GM23248 (cell line): ENCODE measurements at regions not wholly inside any gene's neighbourhood (a gene's known extent, or its start where the extent isn't known, plus 50 kb on each side); places are given as distances from the start of the nearest gene placed in this dataset.

Source experiments
- EZH2 ChIP-seq: fragments of 200-600 bp; sonication (generic); IDR thresholded peaks from 2 replicates; pipeline ENCODE4 v1.6.1; 2018; ENCODE audit warnings: antibody characterized with exemption, mild to moderate bottlenecking; ENCODE audit not compliant: insufficient read depth, poor library complexity, severe bottlenecking
- EZH2phosphoT487 ChIP-seq: fragments of 200-600 bp; sonication (generic); IDR thresholded peaks from 2 replicates; pipeline ENCODE4 v1.6.1; 2018; ENCODE audit warnings: antibody characterized with exemption, moderate library complexity, mild to moderate bottlenecking, low read depth; ENCODE audit not compliant: insufficient read depth

GRCh38 chr11:96459751-96460150 is 69.9 kb downstream of the JRKL start:
- TF ChIP-seq EZH2 (no peak), EZH2phosphoT487 (no peak)
